ENCODE measurements at regions not wholly inside any gene's neighbourhood (a gene's known extent, or its start where the extent isn't known, plus 50 kb on each side); places are given as distances from the start of the nearest gene placed in this dataset.

GRCh38 chr7:101719123-101719470 is 90.0 kb upstream of the MYL10 start:
- H3K36me3 ChIP-seq (replicated peaks in 1 of 2; ENCODE audit: control extremely low read depth in 1 of 2, control insufficient read depth in 1 of 2, extremely low read depth in 1 of 2, insufficient read depth in 2 of 2, low read length in 1 of 2), result no peaks in the 10 kb centered on the region
- no peaks in the 10 kb centered on the region for H3K4me1 Mint-ChIP-seq
- H3K4me2 ChIP-seq (replicated peaks; ENCODE audit: low read depth, low read length, poor library complexity, severe bottlenecking), result no peak overlapping the region

GRCh38 chr7:101720324-101720723 is 91.2 kb upstream of the MYL10 start:
- Histone ChIP-seq H3K4me3 (ENCODE audit: control extremely low read depth in 1 of 5, extremely low read depth in 1 of 5, insufficient read depth in 1 of 5, low read depth in 2 of 5, low read length in 4 of 5) (no peak overlapping the region), H3K4me2 (replicated peaks; ENCODE audit: low read depth, low read length, poor library complexity, severe bottlenecking) (no peak overlapping the region), H3K4me1 (ENCODE audit: control insufficient read depth in 2 of 2, insufficient read depth in 2 of 2, low read length in 2 of 2) (no peaks in the 10 kb centered on the region), H3K27me3 (replicated peaks in 1 of 4; ENCODE audit: control extremely low read depth in 1 of 4, control insufficient read depth in 3 of 4, insufficient read depth in 4 of 4, low read length in 3 of 4) (no peaks in the 10 kb centered on the region), H2AFZ (ENCODE audit: insufficient read depth, low read depth, low read length, poor library complexity, severe bottlenecking) (no peak overlapping the region), H3K9me3 (ENCODE audit: control extremely low read depth in 1 of 3, control insufficient read depth in 2 of 3, insufficient read depth in 1 of 3, low read length in 2 of 3) (peaks cover 0 to 19% (median 0%) of the 10 kb centered on the region in 3 donors), H3K36me3 (replicated peaks in 1 of 2; ENCODE audit: control extremely low read depth in 1 of 2, control insufficient read depth in 1 of 2, extremely low read depth in 1 of 2, insufficient read depth in 2 of 2, low read length in 1 of 2) (no peaks in the 10 kb centered on the region), H3K79me2 (ENCODE audit: control insufficient read depth, insufficient read depth, low read length) (no peaks in the 10 kb centered on the region), H3K27ac (ENCODE audit: low read length in 2 of 2) (no peak overlapping the region), H3K9ac (ENCODE audit: low read length) (no peak overlapping the region), H4K20me1 (ENCODE audit: control insufficient read depth, insufficient read depth, low read length, poor library complexity, severe bottlenecking) (no peaks in the 10 kb centered on the region)
- TF ChIP-seq, protein P1, sequence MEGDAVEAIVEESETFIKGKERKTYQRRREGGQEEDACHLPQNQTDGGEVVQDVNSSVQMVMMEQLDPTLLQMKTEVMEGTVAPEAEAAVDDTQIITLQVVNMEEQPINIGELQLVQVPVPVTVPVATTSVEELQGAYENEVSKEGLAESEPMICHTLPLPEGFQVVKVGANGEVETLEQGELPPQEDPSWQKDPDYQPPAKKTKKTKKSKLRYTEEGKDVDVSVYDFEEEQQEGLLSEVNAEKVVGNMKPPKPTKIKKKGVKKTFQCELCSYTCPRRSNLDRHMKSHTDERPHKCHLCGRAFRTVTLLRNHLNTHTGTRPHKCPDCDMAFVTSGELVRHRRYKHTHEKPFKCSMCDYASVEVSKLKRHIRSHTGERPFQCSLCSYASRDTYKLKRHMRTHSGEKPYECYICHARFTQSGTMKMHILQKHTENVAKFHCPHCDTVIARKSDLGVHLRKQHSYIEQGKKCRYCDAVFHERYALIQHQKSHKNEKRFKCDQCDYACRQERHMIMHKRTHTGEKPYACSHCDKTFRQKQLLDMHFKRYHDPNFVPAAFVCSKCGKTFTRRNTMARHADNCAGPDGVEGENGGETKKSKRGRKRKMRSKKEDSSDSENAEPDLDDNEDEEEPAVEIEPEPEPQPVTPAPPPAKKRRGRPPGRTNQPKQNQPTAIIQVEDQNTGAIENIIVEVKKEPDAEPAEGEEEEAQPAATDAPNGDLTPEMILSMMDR (IDR thresholded peaks at IDR 0.05), result no peak
- no peak for TF ChIP-seq EZH2 (IDR thresholded peaks at IDR 0.05; ENCODE audit: borderline replicate concordance, insufficient read depth, low read depth, low read length, poor library complexity, severe bottlenecking)
- intact Hi-C loops (cut with micrococcal nuclease), result no loop called here
- DNase-seq (no peak), ATAC-seq (ENCODE audit: low read depth) (no peak)
- no peaks in the 10 kb centered on the region for H3K9me3 Mint-ChIP-seq (ENCODE audit: insufficient read depth)
- no peaks in the 10 kb centered on the region for H3K4me1 Mint-ChIP-seq
- H3K27ac Mint-ChIP-seq, result no peak overlapping the region
- H3K27me3 Mint-ChIP-seq, result peaks cover 11% of the 10 kb centered on the region
- ChIA-PET CTCF (no interaction called here), POLR2A (no interaction called here)
- no peak overlapping the region for H3K4me3 Mint-ChIP-seq
- 16% methylated on average over 2 of the region's 5 CpGs for WGBS (ENCODE audit: insufficient coverage)

More at GRCh38 chr7:101719123-101719470, 90.0 kb upstream of the MYL10 start:
- DNase-seq (no peak), ATAC-seq (ENCODE audit: low read depth) (no peak)
- TF ChIP-seq, protein P1 (IDR thresholded peaks at IDR 0.05), result no peak
- TF ChIP-seq EZH2 (IDR thresholded peaks at IDR 0.05; ENCODE audit: borderline replicate concordance, insufficient read depth, low read depth, low read length, poor library complexity, severe bottlenecking), result no peak
- CTCF ChIA-PET, result no interaction called here
- Histone ChIP-seq H3K27me3 (replicated peaks in 1 of 4; ENCODE audit: control extremely low read depth in 1 of 4, control insufficient read depth in 3 of 4, insufficient read depth in 4 of 4, low read length in 3 of 4) (no peaks in the 10 kb centered on the region), H3K9me3 (ENCODE audit: control extremely low read depth in 1 of 3, control insufficient read depth in 2 of 3, insufficient read depth in 1 of 3, low read length in 2 of 3) (peaks cover 0 to 14% (median 0%) of the 10 kb centered on the region in 3 donors), H3K79me2 (ENCODE audit: control insufficient read depth, insufficient read depth, low read length) (no peaks in the 10 kb centered on the region), H2AFZ (ENCODE audit: insufficient read depth, low read depth, low read length, poor library complexity, severe bottlenecking) (no peak overlapping the region), H3K9ac (ENCODE audit: low read length) (no peak overlapping the region), H3K27ac (ENCODE audit: low read length in 2 of 2) (no peak overlapping the region), H4K20me1 (ENCODE audit: control insufficient read depth, insufficient read depth, low read length, poor library complexity, severe bottlenecking) (no peaks in the 10 kb centered on the region), H3K4me1 (ENCODE audit: control insufficient read depth in 2 of 2, insufficient read depth in 2 of 2, low read length in 2 of 2) (no peaks in the 10 kb centered on the region), H3K4me3 (ENCODE audit: control extremely low read depth in 1 of 5, extremely low read depth in 1 of 5, insufficient read depth in 1 of 5, low read depth in 2 of 5, low read length in 4 of 5) (no peak overlapping the region)
- no peak overlapping the region for H3K4me3 Mint-ChIP-seq
- H3K27ac Mint-ChIP-seq, result no peak overlapping the region
- H3K27me3 Mint-ChIP-seq, result peaks cover 11% of the 10 kb centered on the region
- WGBS (ENCODE audit: insufficient coverage), result 95% methylated on average over 6 of the region's 9 CpGs
- POLR2A ChIA-PET, result no interaction called here
- intact Hi-C loops (cut with micrococcal nuclease), result no loop called here
- no peaks in the 10 kb centered on the region for H3K9me3 Mint-ChIP-seq (ENCODE audit: insufficient read depth)
